NCI-H345 (cell line): ENCODE measurements at regions not wholly inside any gene's neighbourhood (a gene's known extent, or its start where the extent isn't known, plus 50 kb on each side); places are given as distances from the start of the nearest gene placed in this dataset.
"Not testable (repeated sequence)": the region's sequence is repeated elsewhere in the genome, so short reads cannot be mapped to it uniquely, and the experiment has no call there.

Experiments
- DNase-seq: peaks from one replicate; lab custom pipeline; 2025; lab: John Stamatoyannopoulos, UW

DNA sequence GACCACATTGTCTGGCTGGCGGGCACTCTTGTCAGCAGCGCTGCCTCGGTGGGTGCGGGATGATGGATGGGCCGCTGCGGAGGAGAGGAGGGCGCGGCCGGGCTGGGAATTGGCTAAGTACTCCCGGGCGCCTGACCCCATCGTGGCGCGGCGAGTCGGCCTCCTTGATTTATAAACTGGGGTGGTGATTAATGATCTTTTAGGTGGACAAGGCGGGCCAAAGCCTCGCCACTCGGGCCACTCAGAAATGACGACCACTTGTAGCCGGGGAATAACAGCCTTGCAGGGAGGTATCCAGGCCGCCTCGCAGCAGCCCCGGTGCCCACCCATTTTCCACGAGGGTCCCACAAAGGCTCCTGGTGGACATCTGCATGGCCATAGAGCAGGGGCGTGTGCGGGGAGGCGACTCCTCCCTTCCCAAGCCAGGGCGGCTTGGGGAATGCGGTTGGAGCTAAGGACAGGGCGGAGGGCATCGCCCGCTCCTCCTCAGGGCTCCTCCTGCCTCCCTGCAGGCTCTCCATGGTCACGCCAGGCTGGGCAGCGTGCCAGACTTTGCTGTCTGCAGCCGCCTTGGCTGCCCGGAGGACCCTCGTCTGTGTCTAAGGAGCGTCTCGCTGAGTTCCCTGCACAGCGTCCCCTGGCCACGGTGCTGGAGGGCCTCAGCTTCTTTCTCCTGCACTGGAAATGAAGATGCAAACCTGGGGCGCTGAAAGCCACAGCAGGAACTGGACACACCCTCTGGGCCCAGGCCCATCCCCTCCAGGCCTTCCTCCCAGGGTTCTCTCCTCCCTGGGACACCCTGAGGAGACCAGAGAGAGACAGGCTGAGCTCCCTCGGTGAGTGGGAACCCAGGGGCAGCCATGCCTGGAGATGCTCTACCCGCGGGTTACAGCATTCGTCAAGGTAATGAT lies 287.4 kb upstream of the IRX4 start:
- DNase-seq, result no peak

DNA sequence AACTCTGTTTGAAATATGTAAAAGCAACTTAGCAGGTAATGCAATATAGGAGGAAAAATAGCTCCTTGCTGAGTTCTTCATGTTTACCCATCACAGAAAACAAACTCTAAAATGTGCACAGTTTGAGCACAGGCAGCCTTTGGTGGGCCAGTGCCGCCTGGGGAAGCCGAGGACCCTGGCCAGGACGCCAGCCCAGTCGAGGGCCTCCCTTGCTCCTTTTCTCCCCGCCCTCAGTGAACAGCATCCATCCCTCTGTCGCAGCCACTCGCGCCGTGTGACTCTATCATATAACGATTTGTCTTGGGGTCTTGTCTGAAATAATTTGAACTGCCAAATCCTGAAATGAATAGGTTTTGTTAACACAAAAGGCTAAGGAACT lies 286.7 kb upstream of the IRX4 start:
- no peak for DNase-seq

DNA sequence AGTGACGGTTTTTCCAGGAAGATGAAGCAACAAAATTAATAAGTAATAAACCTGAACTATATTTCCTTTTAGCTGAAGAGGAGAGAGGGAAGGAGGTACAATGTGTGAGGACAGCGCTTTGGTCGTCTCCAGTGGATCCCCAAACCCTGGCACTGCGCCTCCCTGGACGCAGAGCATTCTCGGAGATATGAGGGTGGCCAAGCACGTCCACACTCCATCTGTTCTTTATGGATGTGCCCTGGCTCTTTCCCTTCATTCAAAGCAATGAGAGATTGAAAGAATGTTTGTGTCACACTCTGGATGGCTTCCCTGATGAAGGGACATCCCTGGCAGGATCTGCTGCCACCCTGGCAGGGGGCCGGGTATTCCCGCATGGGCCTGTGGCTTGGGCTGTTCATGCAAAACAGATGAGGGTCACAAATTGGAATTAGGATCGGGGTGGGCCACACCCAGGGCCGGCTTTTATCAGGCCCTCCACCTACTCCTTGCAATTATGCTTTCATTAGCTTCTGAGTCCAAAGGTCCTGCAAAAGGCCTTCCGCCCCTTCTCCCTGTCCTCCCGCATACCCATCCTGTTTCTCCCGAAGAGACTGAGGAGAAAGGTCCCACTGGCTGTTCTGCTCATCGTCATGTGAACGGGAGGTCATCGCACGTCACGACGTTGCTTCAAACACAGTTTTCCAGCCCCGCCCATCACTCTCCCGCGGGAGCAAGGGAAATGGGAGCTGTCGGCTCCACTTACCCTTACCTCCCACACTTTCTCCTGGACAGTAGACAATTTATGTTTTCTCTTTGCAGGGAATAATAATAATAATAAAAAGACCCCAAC lies 286.1 kb upstream of the IRX4 start:
- DNase-seq, result no peak

DNA sequence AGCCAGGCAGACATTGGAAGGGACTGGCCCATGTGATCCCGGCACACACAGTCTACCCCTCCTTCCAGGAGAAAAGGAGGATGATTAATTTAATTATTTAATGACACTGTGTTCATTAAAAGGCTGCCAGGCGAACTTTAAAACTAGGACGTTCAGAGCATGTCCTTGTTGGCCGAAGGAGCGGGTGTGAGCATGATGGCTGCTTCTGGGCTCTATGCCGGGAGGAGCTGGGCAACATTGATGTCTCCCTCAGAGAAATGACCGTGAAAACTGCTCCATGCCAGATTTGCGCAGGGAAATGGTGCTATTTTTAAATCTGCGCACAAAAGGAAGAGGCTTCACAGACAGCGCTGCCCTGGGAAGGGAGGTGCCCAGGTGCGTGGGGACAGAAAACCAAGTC lies 284.9 kb upstream of the IRX4 start:
- DNase-seq, result no peak

DNA sequence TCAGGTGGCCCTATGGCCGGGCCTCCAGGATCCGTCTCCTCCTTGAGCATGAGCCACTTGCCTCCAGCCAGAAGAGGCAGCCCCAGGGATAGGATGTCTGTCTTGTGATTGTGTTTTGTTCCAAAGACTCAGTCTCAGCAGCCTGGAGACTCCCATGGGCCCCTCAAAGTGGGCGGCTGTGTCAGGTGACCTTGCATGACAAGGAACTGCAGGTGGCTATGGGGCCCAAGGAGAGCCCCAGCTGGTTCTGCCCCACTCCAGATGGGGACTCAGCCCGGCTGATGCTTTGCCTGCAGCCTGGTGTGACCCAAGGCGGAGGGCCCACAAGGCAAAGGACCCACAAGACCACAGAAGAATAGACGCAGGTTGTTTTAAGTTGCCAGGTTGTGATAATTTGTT lies 284.3 kb upstream of the IRX4 start:
- no peak for DNase-seq

DNA sequence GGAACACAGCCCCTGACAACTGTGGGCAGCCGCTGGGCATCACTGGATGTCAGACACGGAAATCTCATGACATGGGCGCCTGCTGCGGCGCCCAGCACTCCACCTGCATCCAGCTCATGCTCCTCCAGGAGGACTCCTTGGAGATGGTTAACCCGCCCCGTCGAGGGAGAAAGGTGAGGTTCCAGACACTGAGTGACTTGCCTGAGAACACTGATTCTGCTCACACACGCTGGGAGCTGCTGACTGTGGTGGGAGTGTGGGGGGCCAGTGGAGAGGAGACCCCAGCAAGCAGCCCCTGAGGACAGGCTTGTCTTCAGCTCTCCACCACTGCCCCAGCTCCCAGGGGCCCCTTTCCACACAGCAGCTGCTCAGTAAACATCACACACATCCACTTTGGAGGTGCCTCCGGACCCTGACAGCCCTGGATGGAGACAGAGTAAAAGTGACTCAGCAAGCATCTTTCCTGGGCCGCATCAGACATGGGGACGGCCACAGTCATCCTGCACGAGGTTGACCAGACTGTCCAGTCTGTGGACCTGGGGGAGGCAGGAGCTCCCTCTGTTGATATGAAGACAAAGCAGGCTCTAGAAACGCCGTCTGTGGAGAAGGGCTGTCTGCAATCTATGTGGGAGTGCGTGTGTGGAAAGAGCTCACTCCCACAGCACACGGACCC lies 283.7 kb upstream of the IRX4 start:
- no peak for DNase-seq

DNA sequence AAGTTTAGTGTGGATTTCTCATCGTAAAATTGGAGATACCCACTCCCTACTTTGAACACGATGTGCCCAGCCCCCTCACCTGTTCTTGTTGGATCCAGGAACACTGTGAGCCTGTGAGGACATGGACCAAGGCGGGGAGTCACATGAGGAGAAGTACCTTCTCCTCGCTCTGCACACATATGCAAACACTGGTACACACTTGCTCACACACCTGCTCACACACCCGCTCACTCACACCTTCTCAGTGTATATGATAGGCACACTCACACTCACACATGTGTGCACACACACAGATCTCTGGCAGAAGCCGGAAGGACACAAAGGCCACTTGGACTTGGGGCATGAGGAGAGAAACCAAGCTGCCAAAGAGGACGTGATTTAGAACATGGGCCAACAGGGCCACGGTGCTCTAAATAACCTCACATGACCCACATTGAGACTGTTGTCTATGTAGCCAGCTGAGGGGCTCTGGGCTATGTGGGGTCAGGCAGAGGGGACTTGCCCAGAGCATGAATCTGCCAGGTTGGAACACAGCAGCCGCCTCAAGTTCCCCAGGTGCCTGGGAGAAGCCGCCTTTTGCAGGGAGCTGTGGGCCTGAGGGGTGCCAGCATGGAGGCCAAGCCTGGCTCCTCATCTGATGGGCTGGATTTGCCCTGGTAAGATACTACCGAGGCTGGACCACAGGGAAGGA lies 283.0 kb upstream of the IRX4 start:
- no peak for DNase-seq

DNA sequence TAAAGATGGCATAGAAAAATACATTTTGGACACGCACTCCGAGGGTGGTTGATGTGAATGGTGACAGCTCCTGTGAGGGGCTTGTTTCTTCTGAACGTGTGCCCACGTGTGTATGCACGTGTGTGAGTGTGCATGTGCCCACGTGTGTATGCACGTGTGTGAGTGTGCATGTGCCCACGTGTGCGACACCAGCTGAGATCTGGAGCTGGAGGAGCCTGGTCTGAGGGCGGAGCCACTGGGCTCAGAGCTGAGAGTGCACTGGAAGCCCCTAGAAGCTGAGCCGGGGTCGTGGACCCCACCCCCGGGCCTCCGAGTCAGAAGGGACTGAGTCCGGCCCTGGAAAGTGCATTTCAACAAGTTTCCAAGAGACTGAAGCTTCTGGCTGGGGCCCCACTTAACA lies 282.5 kb upstream of the IRX4 start:
- no peak for DNase-seq

DNA sequence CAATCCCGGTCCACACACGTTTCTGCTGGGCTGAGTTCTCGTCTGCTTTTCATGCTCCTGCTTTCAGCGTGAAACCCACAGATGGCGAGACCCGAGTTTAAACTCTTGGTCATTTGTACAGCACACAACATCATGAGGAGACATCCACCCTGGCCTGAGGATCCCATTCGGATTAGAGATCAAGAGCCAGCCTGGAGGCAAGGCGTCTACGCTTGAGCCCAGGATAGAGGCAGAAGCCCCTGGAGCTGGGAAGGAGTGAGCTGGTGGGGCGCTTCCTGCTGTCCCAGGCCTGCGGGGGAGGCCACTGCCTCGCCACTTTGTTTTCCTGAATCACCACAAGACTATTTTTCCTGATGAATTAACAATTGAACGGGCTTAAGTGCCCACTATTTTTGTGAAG lies 281.9 kb upstream of the IRX4 start:
- no peak for DNase-seq

DNA sequence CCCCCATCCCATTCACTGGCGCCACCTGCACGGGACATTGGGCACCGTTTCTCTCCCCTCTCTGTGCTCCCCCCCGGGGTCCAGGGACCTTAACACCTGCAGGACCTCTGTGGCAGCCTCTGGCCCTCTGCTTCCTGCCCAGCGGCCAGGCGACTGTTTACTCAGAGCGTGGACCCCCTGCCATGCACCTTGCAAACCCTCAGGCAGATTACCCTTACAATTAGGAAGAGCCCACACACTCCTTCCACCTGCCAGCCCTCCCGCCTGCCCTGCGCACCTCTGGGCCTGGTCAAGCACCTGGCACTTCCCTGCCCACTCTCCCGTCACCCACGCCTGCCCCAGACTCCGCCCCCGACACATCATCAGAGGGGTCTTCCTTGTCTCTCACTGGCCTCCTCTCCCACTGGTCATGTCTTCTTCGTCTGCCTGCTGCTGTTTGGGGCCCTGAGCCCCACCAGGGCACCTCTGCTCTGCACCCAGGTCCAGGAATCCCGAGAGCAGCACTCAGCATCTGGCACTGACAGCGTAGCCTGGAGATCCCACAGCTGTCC lies 281.3 kb upstream of the IRX4 start:
- no peak for DNase-seq

DNA sequence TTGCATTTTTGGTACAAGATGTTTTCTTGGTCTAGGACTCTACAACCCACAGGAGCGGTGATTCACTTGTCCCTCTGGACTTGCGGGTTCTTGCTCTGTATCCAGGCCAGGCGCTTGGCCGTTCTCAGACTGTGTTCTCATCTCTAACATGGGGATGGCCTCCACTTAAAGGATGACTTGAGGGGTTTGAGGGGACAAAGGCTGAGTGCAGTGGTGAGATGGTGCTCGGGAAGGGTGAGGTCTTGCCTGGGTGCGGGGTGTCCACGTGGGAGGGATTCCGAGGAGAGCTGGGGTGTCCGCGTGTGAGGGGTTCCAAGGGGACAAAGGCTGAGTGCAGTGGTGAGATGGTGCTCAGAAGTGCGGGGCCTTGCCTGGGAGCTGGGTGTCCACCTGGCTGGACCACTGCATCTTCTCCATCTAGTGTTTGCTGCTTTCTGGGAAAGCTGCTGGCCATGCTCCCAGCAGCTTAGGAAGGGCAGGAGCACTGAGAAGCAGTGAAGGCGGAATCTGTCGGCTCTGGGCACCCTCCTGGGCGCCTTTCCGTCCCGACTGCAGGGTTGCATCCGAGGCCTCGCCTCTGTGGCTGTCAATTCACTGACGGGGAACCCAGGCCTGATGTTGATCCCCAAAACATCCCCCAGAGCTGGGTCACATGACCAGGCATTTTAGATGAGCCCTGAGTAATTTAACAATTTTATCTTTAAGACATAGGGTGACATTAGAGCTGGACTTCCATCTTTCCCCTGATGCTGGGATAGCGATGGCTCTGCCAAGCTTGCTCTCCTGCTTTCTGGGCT lies 280.5 kb upstream of the IRX4 start:
- no peak for DNase-seq

DNA sequence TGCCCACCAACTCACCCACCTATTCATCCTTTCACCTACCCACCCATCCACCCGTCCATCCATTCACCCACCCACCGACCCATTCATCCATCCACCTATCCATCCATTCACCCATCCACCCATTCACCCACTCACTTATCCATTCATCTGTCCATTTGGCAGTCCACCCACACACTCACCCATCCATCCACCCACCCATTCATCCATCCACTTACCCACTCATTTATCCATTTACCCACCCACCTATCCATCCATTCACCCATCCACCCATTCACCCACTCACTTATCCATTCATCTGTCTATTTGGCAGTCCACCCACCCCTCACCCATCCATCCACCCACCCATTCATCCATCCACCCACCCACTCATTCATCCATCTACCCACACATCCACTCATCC lies 278.1 kb upstream of the IRX4 start:
- no peak for DNase-seq

DNA sequence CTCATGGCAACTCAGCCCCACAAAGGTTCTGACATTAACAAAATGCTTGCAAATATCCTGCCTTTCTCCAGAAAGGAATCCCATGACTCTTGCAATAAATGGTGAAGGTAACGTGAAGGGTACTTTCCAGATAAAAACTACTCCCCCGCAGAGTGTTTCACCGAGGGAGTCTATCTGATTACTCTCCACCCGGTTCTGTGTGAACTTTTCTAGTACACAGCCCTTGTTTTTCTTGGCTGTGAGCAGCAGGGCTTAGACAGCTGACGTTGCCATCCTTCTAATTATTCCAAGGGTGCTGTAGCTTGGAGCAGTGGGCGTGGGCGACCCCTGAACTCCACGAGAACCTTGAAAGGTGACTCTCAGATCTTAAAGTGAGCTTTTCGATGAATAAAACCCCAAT lies 276.0 kb upstream of the IRX4 start:
- DNase-seq, result no peak

DNA sequence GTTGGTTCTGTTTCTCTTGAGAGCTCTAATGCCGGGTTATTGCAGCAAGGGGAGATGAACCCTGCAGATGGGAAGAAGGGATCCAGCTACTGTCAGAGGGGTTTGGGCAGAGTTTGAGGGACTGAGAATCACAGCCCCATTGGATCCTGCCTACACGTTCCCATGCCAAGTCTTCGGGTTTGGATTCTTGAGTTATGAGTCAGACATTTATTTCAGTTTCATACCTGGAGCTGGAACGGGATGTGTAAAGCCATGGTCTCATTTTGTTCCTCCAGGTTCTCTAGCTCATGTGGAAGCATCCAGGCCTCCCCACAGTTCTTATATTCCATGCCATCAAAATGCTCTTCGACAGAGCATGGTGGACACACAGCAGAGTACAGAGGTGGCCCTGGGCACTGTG lies 275.4 kb upstream of the IRX4 start:
- DNase-seq, result no peak

DNA sequence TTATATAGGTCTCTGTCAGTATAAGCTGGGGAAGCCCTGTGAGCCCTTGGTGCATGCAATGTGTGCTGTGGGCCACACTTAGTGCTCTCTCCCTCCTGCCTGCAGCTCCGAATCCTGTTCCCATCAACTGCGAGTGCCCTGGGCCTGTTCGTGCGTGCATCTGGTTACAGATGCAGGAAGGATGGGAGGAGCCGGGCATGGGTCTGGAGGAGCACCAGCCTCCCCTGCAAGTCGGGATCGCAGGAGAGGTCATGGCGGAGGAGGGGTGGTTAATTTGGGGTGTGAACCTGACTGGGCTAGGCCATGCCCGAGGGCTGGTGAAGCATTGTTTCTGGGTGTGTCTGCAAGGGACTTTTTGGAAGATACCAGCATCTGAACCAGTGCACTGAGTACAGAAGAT lies 274.6 kb upstream of the IRX4 start:
- DNase-seq, result no peak

DNA sequence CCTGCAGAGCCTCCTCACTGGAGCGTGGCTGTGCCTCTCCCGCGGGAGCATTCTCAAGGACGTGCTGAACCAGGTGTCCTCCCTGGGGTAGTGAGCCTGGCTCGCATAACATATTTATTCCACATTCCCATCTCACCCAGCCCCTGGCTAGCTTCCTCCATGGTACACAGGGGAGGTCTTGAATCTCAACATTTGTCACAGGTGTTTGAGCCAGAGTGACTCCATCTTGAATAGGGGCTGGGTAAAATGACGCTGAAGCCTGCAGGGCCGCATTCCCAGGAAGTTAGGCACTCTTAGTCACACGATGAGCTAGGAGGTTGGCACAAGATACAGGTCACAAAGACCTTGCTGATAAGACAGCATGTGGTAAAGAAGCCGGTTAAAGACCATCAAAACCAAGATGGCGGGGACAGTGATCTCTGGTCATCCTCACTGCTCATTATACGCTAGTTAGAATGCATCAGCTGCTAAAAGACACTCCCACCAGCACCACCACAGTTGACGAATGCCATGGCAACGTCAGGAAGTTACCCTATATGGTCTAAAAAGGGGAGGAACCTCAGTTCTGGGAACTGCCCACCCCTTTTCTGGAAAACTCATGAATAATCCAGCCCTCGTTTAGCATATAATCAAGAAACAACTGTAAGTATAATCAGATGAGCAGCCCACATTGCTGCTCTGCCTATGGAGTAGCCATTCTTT lies 273.8 kb upstream of the IRX4 start:
- peak; percentile 7 for DNase-seq

DNA sequence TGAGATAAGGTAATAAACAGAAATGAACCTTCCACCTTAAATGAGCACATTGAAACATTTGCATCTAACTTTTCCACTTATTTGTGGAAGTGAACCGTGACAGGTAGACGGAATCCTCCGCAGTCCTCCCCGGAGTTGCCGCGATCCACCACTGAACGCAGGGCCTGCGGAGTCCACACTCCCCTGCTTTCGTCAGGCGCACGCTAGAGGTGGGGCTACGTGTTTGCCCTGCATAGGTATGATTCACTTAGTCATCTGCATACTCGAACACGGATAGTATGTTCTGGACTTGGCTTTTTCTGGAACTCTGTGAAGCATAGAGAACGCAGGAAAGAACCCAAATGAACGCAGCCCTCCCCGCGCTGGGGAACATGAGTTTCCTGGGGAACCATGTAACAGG lies 272.8 kb upstream of the IRX4 start:
- no peak for DNase-seq

DNA sequence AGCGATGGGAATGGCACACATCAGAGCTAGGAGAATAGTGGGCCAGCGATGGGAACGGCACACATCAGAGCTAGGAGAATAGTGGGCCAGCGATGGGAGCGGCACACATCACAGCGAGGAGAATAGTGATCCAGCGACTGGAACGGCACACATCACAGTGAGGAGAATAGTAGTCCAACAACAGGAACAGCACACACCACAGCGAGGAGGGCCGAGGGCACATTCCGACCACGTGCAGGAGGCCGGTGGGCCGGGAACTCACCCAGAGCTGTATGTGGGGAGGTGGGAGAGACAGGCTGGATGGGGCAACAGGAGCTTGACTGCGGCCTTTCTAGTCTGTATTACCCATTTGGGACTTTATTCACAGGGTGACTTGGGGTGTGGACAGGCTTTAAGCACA lies 271.1 kb upstream of the IRX4 start:
- DNase-seq, result no peak

DNA sequence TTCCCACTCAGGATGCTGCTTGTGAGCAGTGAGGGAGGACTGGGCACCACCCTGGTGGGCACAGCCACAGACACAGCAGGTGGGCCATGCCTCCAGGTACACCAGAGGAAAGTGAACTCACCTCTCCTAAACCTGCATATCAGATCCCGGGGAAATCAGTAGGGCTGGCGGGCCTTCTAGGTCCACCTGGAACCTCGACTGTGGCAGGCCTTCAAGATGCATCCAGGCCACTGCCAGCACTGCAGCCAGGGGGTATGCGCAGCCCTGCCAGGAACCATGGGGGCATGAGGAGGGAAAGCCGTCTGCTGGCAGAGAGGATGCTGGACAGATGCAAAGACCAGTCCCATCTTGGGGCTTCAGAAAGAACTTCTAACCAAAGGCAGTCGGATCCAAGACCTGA lies 270.6 kb upstream of the IRX4 start:
- DNase-seq, result no peak

DNA sequence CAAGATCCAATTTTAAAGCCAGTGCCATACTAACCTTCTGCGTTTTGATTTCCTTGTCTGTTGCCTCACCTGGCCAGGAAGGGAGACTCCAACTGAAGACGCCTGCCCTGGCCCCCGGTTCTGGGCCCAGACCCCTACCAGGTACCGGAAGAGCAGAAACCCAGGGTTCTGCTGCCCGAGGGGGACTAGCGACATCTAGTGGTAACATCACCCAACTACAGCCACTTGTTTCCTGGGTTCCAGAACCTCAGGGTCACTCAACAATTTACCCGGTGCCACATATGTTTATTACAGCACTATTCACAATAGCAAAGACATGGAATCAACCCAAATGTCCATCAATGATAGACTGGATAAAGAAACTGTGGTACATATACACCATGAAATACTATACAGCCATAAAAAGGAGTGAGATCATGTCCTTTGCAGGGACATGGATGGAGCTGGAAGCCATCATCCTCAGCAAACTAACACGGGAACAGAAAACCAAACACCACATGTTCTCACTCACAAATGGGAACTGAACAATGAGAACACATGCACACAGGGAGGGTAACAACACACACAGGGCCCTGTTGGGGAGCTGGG lies 268.7 kb upstream of the IRX4 start:
- DNase-seq, result not testable (repeated sequence)
